IMR-90 (cell line): ENCODE measurements at regions not wholly inside any gene's neighbourhood (a gene's known extent, or its start where the extent isn't known, plus 50 kb on each side); places are given as distances from the start of the nearest gene placed in this dataset.

Experiments
- ATAC-seq: fragments of 200-7000 bp; cut with Tn5 transposase; 2 replicates; pipeline ENCODE4 v1.9.1; 2020; ENCODE audit warnings: low read depth, mild to moderate bottlenecking, moderate library complexity
- BruUV-seq: library from RNA; stranded (reverse); fragments of 400-500 nt; replicated peaks from 2 replicates; lab custom pipeline; 2021; lab: Mats Ljungman, UMichigan
- CTCF ChIA-PET: fragments of 300-600 bp; formaldehyde crosslinking; extraction: SDS; loops from one replicate; lab custom pipeline; 2021; ENCODE audit warnings: antibody characterized with exemption; lab: Yijun Ruan, JAX
- POLR2A ChIA-PET: fragments of 300-600 bp; sonication (Branson Sonifier 250); formaldehyde crosslinking; loops from one replicate; lab custom pipeline; 2022; ENCODE audit warnings: antibody characterized with exemption; ENCODE audit not compliant: unreplicated experiment; lab: Charles Lee
- DNase-seq: peaks from one replicate; pipeline ENCODE4 v3.0.0; 2013
- H2AFZ ChIP-seq: replicated peaks from 2 replicates; pipeline ENCODE3; 2013; ENCODE audit warnings: low read length, mild to moderate bottlenecking; ENCODE audit not compliant: poor library complexity
- H2AK5ac ChIP-seq: 2 replicates; pipeline ENCODE4 v1.6.1; 2013; ENCODE audit warnings: low read depth, low read length, inconsistent platforms
- H2AK9ac ChIP-seq: replicated peaks from 2 replicates; pipeline ENCODE3; 2013; ENCODE audit warnings: mild to moderate bottlenecking, low read depth, low read length, moderate library complexity; ENCODE audit not compliant: poor library complexity
- H2BK120ac ChIP-seq: 2 replicates; pipeline ENCODE4 v1.6.1; 2013; ENCODE audit warnings: low read depth, low read length, inconsistent platforms
- H2BK15ac ChIP-seq: 3 replicates; pipeline ENCODE4 v1.6.1; 2013; ENCODE audit warnings: low read depth, low read length, inconsistent platforms
- H2BK20ac ChIP-seq: 2 replicates; pipeline ENCODE4 v1.6.1; 2013; ENCODE audit warnings: low read depth, mild to moderate bottlenecking, inconsistent platforms, low read length, moderate library complexity
- H2BK5ac ChIP-seq: 2 replicates; pipeline ENCODE4 v1.6.1; 2013; ENCODE audit warnings: mild to moderate bottlenecking, low read depth, low read length, inconsistent platforms; ENCODE audit not compliant: poor library complexity, severe bottlenecking
- H3K14ac ChIP-seq: replicated peaks from 2 replicates; pipeline ENCODE4 v1.6.1; 2013; ENCODE audit warnings: low read depth, low read length, inconsistent platforms
- H3K18ac ChIP-seq: 2 replicates; pipeline ENCODE4 v1.6.1; 2013; ENCODE audit warnings: low read depth, low read length, control low read depth
- H3K23ac ChIP-seq: 2 replicates; pipeline ENCODE4 v1.6.1; 2013; ENCODE audit warnings: low read depth, low read length, inconsistent platforms
- H3K27ac ChIP-seq: 2 replicates; pipeline ENCODE4 v1.5.1; 2013; ENCODE audit warnings: mild to moderate bottlenecking, control low read depth, low read length; ENCODE audit not compliant: insufficient read depth
- H3K27me3 ChIP-seq: 2 replicates; pipeline ENCODE4 v1.6.1; 2013; ENCODE audit warnings: low read length; ENCODE audit not compliant: control insufficient read depth, insufficient read depth
- H3K36me3 ChIP-seq: 2 replicates; pipeline ENCODE4 v1.6.1; 2013; ENCODE audit warnings: low read length, mixed read lengths; ENCODE audit not compliant: control insufficient read depth, insufficient read depth
- H3K4ac ChIP-seq: 2 replicates; pipeline ENCODE4 v1.6.1; 2013; ENCODE audit warnings: low read depth, low read length, inconsistent platforms
- H3K4me1 ChIP-seq: 2 replicates; pipeline ENCODE4 v1.6.1; 2013; ENCODE audit warnings: low read length, mixed read lengths; ENCODE audit not compliant: control insufficient read depth, insufficient read depth
- H3K4me2 ChIP-seq: 2 replicates; pipeline ENCODE4 v1.6.1; 2013; ENCODE audit warnings: low read depth, mild to moderate bottlenecking, control low read depth, low read length, moderate library complexity
- H3K4me3 ChIP-seq: 2 replicates; pipeline ENCODE4 v1.5.1; 2013; ENCODE audit warnings: low read depth, mild to moderate bottlenecking, control low read depth, low read length, moderate library complexity; ENCODE audit not compliant: insufficient read depth
- H3K56ac ChIP-seq: 2 replicates; pipeline ENCODE4 v1.6.1; 2013; ENCODE audit warnings: low read length, inconsistent platforms; ENCODE audit not compliant: insufficient read depth; ENCODE audit errors: extremely low read depth
- H3K79me1 ChIP-seq, 2 experiments: 2 replicates each; pipeline ENCODE4 v1.6.1; 2013; ENCODE audit warnings: low read length in 2 of 2, inconsistent platforms in 1 of 2, low read depth in 1 of 2
- H3K9ac ChIP-seq: 2 replicates; pipeline ENCODE4 v1.6.1; 2013; ENCODE audit warnings: low read depth, low read length, control low read depth
- H3K9me1 ChIP-seq: 2 replicates; pipeline ENCODE4 v1.6.1; 2013; ENCODE audit warnings: low read length, inconsistent platforms; ENCODE audit not compliant: insufficient read depth
- H3K9me3 ChIP-seq: 2 replicates; pipeline ENCODE4 v1.6.1; 2013; ENCODE audit warnings: low read length; ENCODE audit not compliant: control insufficient read depth, insufficient read depth
- H4K20me1 ChIP-seq: 2 replicates; pipeline ENCODE4 v1.6.1; 2013; ENCODE audit warnings: low read length, inconsistent platforms; ENCODE audit not compliant: insufficient read depth
- H4K5ac ChIP-seq: 2 replicates; pipeline ENCODE4 v1.6.1; 2013; ENCODE audit warnings: mild to moderate bottlenecking, low read depth, low read length, control low read depth
- H4K8ac ChIP-seq, 2 experiments: 2 replicates each; pipeline ENCODE4 v1.6.1; 2013; ENCODE audit warnings: low read depth in 2 of 2, low read length in 2 of 2, control low read depth in 1 of 2, inconsistent platforms in 1 of 2
- H4K91ac ChIP-seq: 2 replicates; pipeline ENCODE4 v1.6.1; 2013; ENCODE audit warnings: low read depth, low read length, inconsistent platforms; ENCODE audit not compliant: insufficient read depth
- BHLHE40 ChIP-seq: fragments of 150-350 bp; IDR thresholded peaks from 2 replicates; pipeline ENCODE4 v1.6.1; 2016; ENCODE audit warnings: mild to moderate bottlenecking, low read depth, low read length
- CHD1 ChIP-seq: IDR thresholded peaks from 2 replicates; pipeline ENCODE4 v1.6.1; 2012; ENCODE audit warnings: low read depth, low read length, improper control_type of control experiment
- CTCF ChIP-seq: conservative IDR thresholded peaks from 2 replicates; pipeline ENCODE4 v1.5.1; 2012; ENCODE audit warnings: mild to moderate bottlenecking, low read depth, low read length, improper control_type of control experiment
- FOS ChIP-seq: fragments of 150-350 bp; IDR thresholded peaks from 2 replicates; pipeline ENCODE4 v1.6.1; 2016; ENCODE audit warnings: low read depth, low read length
- MAZ ChIP-seq: IDR thresholded peaks from 2 replicates; pipeline ENCODE4 v1.6.1; 2012; ENCODE audit warnings: low read depth, mild to moderate bottlenecking, low read length, improper control_type of control experiment, moderate library complexity, borderline replicate concordance
- MXI1 ChIP-seq: IDR thresholded peaks from 2 replicates; pipeline ENCODE4 v1.6.1; 2012; ENCODE audit warnings: low read depth, mild to moderate bottlenecking, low read length, moderate library complexity, borderline replicate concordance
- NFE2L2 ChIP-seq: fragments of 150-350 bp; IDR thresholded peaks from 2 replicates; pipeline ENCODE4 v1.6.1; 2016; ENCODE audit warnings: low read depth, mild to moderate bottlenecking, low read length
- RAD21 ChIP-seq: IDR thresholded peaks from 2 replicates; pipeline ENCODE4 v1.6.1; 2012; ENCODE audit warnings: low read length, improper control_type of control experiment
- RCOR1 ChIP-seq: IDR thresholded peaks from 2 replicates; pipeline ENCODE4 v1.6.1; 2012; ENCODE audit warnings: mild to moderate bottlenecking, low read length, improper control_type of control experiment; ENCODE audit not compliant: insufficient replicate concordance
- RFX5 ChIP-seq: IDR thresholded peaks from 2 replicates; pipeline ENCODE4 v1.8.0; 2012; ENCODE audit warnings: low read depth, mild to moderate bottlenecking, low read length, moderate library complexity
- SMC3 ChIP-seq: fragments of 150-350 bp; IDR thresholded peaks from 2 replicates; pipeline ENCODE4 v1.6.1; 2016; ENCODE audit warnings: low read depth, mild to moderate bottlenecking, antibody characterized with exemption, low read length, moderate library complexity
- WGBS, 2 experiments: methylation state at CpG; one replicate each; pipeline versions ENCODE4 v1.1.5 to v1.1.7; 2013; ENCODE audit warnings: missing lambda C conversion rate in 2 of 2; ENCODE audit not compliant: insufficient read length in 1 of 2; ENCODE audit errors: extremely low coverage in 2 of 2; 5-methylcytosine and 5-hydroxymethylcytosine counted together
- dilution Hi-C: fragments of 300-500 bp; cut with HindIII; formaldehyde crosslinking; loops from one replicate; pipeline ENCODE4 v1.14.3; 2018; ENCODE audit warnings: low sequenced_read_pairs; ENCODE audit not compliant: unreplicated experiment
- in situ Hi-C: fragments of 300-500 bp; cut with MboI; formaldehyde crosslinking; loops from 3 replicates; pipeline ENCODE4 v1.14.3; 2019; ENCODE audit warnings: low sequenced_read_pairs, inconsistent platforms, mixed read lengths
- intact Hi-C: fragments of 100-400 bp; cut with micrococcal nuclease; formaldehyde crosslinking; loops from 2 replicates; pipeline ENCODE4 v1.10.0; 2022
- TF ChIP-seq, protein P1 (sequence below): fragments of 150-350 bp; IDR thresholded peaks from 2 replicates; pipeline ENCODE4 v1.6.1; 2017; ENCODE audit warnings: mild to moderate bottlenecking, antibody characterized with exemption, low read length, low read depth
- TF ChIP-seq, protein P2 (sequence below): fragments of 150-350 bp; IDR thresholded peaks from 2 replicates; pipeline ENCODE4 v1.6.1; 2016; ENCODE audit warnings: low read depth, mild to moderate bottlenecking, low read length, moderate library complexity, borderline replicate concordance

DNA sequence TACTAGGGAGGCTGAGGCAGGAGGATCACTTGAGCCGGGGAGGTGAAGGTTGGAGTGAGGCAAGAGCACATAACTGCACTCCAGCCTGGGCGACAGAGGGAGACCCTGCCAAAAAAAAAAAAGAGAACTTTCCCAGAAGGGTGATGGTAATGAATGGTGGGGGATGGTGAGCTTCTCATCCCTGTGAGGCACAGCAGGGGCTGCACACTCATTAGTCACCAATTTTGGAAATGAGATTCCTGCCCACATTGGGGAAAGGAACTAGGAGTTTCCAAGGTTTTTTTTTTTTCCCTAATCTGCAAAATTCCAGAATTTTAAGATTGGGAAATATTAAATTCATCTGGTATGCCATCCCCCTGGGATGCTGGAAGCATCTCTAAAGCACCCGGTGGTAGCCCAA is 50.2 kb upstream of the SSBP3 start:
- ATAC-seq: no peak

More for the DNA sequence above, 50.2 kb upstream of the SSBP3 start:
- in situ Hi-C loops: no loop called here
- Histone ChIP-seq H3K79me1 (no peaks in the 10 kb centered on the region), H3K36me3 (no peaks in the 10 kb centered on the region), H3K14ac (no peak overlapping the region), H2BK20ac (no peak overlapping the region), H2BK15ac (no peak overlapping the region), H4K91ac (no peak overlapping the region), H3K4me2 (no peak overlapping the region), H3K23ac (no peak overlapping the region), H3K4me3 (no peak overlapping the region), H2AFZ (no peak overlapping the region), H2AK5ac (no peak overlapping the region), H2BK5ac (no peak overlapping the region), H2BK120ac (no peak overlapping the region), H3K27me3 (peaks cover 18% of the 10 kb centered on the region), H3K9me1 (no peaks in the 10 kb centered on the region), H3K4ac (no peak overlapping the region), H3K56ac (no peak overlapping the region), H4K5ac (no peak overlapping the region), H4K20me1 (no peaks in the 10 kb centered on the region), H3K4me1 (no peaks in the 10 kb centered on the region; the same call in 1 of the 2 replicates), H3K9me3 (no peaks in the 10 kb centered on the region), H2AK9ac (no peak overlapping the region), H3K27ac (no peak overlapping the region), H3K18ac (no peak overlapping the region), H3K9ac (no peak overlapping the region), H4K8ac (no peak overlapping the region)
- ChIA-PET POLR2A (no interaction called here), CTCF (interaction anchor here (0.7 kb wide), 2 partner anchors 11 to 137 kb away, joined by 3 read pairs; no protein-coding TSS in a partner anchor)
- TF ChIP-seq MAZ (no peak), RCOR1 (no peak), MXI1 (no peak), SMC3 (no peak), CTCF (no peak), RFX5 (no peak), NFE2L2 (no peak), FOS (no peak), BHLHE40 (no peak), CHD1 (no peak), RAD21 (no peak)
- TF ChIP-seq, protein P1, sequence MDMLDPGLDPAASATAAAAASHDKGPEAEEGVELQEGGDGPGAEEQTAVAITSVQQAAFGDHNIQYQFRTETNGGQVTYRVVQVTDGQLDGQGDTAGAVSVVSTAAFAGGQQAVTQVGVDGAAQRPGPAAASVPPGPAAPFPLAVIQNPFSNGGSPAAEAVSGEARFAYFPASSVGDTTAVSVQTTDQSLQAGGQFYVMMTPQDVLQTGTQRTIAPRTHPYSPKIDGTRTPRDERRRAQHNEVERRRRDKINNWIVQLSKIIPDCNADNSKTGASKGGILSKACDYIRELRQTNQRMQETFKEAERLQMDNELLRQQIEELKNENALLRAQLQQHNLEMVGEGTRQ: no peak
- TF ChIP-seq, protein P2, sequence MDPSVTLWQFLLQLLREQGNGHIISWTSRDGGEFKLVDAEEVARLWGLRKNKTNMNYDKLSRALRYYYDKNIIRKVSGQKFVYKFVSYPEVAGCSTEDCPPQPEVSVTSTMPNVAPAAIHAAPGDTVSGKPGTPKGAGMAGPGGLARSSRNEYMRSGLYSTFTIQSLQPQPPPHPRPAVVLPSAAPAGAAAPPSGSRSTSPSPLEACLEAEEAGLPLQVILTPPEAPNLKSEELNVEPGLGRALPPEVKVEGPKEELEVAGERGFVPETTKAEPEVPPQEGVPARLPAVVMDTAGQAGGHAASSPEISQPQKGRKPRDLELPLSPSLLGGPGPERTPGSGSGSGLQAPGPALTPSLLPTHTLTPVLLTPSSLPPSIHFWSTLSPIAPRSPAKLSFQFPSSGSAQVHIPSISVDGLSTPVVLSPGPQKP: no peak
- dilution Hi-C loops: no loop called here
- BruUV-seq: no TSS peak
- no peak for DNase-seq
- intact Hi-C loops: no loop called here
- no CpG with 5 or more reads among the region's 3 CpGs for WGBS, 2 experiments
